ENCODE measurements at regions not wholly inside any gene's neighbourhood (a gene's known extent, or its start where the extent isn't known, plus 50 kb on each side); places are given as distances from the start of the nearest gene placed in this dataset.

GRCh38 chr5:9712911-9713310 is 82.8 kb upstream of the TAS2R1 start:
- no peaks in the 10 kb centered on the region for H3F3A ChIP-seq (ENCODE audit: insufficient read depth, low read length)

GRCh38 chr5:9712506-9712905 is 82.4 kb upstream of the TAS2R1 start:
- Histone ChIP-seq H3K4me1 (ENCODE audit: insufficient read depth, low read length, severe bottlenecking) (no peaks in the 10 kb centered on the region), H4K20me1 (ENCODE audit: insufficient read depth, low read length) (no peaks in the 10 kb centered on the region), H3K9me2 (ENCODE audit: low read depth, low read length) (no peaks in the 10 kb centered on the region), H3K27ac (ENCODE audit: low read depth, low read length, poor library complexity, severe bottlenecking) (no peak overlapping the region), H3K79me2 (ENCODE audit: insufficient read depth, low read length) (no peaks in the 10 kb centered on the region), H3F3A (ENCODE audit: insufficient read depth, low read length) (no peaks in the 10 kb centered on the region), H3K9ac (ENCODE audit: low read length) (no peak overlapping the region), H2AFZ (ENCODE audit: low read length) (no peak overlapping the region), H3K36me3 (ENCODE audit: insufficient read depth, low read length) (no peaks in the 10 kb centered on the region), H3K9me3 (ENCODE audit: low read length) (no peaks in the 10 kb centered on the region), H3K4me2 (ENCODE audit: low read length) (no peak overlapping the region), H3K4me3 (ENCODE audit: low read depth, low read length, poor library complexity, severe bottlenecking) (no peak overlapping the region), H3K27me3 (ENCODE audit: insufficient read depth, low read length) (no peaks in the 10 kb centered on the region)
- TF ChIP-seq CTCF (IDR thresholded peaks at IDR 0.05; ENCODE audit: low read length) (no peak), EZH2 (IDR thresholded peaks at IDR 0.05; ENCODE audit: borderline replicate concordance, low read length) (no peak)

More at GRCh38 chr5:9712911-9713310, 82.8 kb upstream of the TAS2R1 start:
- Histone ChIP-seq H3K4me2 (ENCODE audit: low read length) (no peak overlapping the region), H3K9ac (ENCODE audit: low read length) (no peak overlapping the region), H3K27me3 (ENCODE audit: insufficient read depth, low read length) (no peaks in the 10 kb centered on the region), H3K4me3 (ENCODE audit: low read depth, low read length, poor library complexity, severe bottlenecking) (no peak overlapping the region), H3K9me2 (ENCODE audit: low read depth, low read length) (no peaks in the 10 kb centered on the region), H4K20me1 (ENCODE audit: insufficient read depth, low read length) (no peaks in the 10 kb centered on the region), H3K9me3 (ENCODE audit: low read length) (no peaks in the 10 kb centered on the region), H3K36me3 (ENCODE audit: insufficient read depth, low read length) (no peaks in the 10 kb centered on the region), H3K79me2 (ENCODE audit: insufficient read depth, low read length) (no peaks in the 10 kb centered on the region), H2AFZ (ENCODE audit: low read length) (no peak overlapping the region), H3K4me1 (ENCODE audit: insufficient read depth, low read length, severe bottlenecking) (no peaks in the 10 kb centered on the region), H3K27ac (ENCODE audit: low read depth, low read length, poor library complexity, severe bottlenecking) (no peak overlapping the region)
- TF ChIP-seq CTCF (IDR thresholded peaks at IDR 0.05; ENCODE audit: low read length) (no peak), EZH2 (IDR thresholded peaks at IDR 0.05; ENCODE audit: borderline replicate concordance, low read length) (no peak)

- no peak for TF ChIP-seq CTCF (IDR thresholded peaks at IDR 0.05; ENCODE audit: low read length)
- TF ChIP-seq EZH2 (IDR thresholded peaks at IDR 0.05; ENCODE audit: borderline replicate concordance, low read length), result no peak
- Histone ChIP-seq H3K9me2 (ENCODE audit: low read depth, low read length) (no peaks in the 10 kb centered on the region), H4K20me1 (ENCODE audit: insufficient read depth, low read length) (no peaks in the 10 kb centered on the region), H3K36me3 (ENCODE audit: insufficient read depth, low read length) (no peaks in the 10 kb centered on the region), H3K27ac (ENCODE audit: low read depth, low read length, poor library complexity, severe bottlenecking) (no peak overlapping the region), H3K79me2 (ENCODE audit: insufficient read depth, low read length) (no peaks in the 10 kb centered on the region), H2AFZ (ENCODE audit: low read length) (no peak overlapping the region), H3K4me2 (ENCODE audit: low read length) (no peak overlapping the region), H3K9me3 (ENCODE audit: low read length) (no peaks in the 10 kb centered on the region), H3K9ac (ENCODE audit: low read length) (no peak overlapping the region), H3F3A (ENCODE audit: insufficient read depth, low read length) (no peaks in the 10 kb centered on the region), H3K27me3 (ENCODE audit: insufficient read depth, low read length) (no peaks in the 10 kb centered on the region), H3K4me3 (ENCODE audit: low read depth, low read length, poor library complexity, severe bottlenecking) (no peak overlapping the region), H3K4me1 (ENCODE audit: insufficient read depth, low read length, severe bottlenecking) (no peaks in the 10 kb centered on the region)
Observed at GRCh38 chr5:9710069-9710468, 79.9 kb upstream of the TAS2R1 start.
